SKM-1 (cell line): ENCODE measurements at regions not wholly inside any gene's neighbourhood (a gene's known extent, or its start where the extent isn't known, plus 50 kb on each side); places are given as distances from the start of the nearest gene placed in this dataset.

Source experiments
- DNase-seq: peaks from one replicate; lab custom pipeline; 2025; ENCODE audit not compliant: unreplicated experiment; lab: John Stamatoyannopoulos, UW

DNA sequence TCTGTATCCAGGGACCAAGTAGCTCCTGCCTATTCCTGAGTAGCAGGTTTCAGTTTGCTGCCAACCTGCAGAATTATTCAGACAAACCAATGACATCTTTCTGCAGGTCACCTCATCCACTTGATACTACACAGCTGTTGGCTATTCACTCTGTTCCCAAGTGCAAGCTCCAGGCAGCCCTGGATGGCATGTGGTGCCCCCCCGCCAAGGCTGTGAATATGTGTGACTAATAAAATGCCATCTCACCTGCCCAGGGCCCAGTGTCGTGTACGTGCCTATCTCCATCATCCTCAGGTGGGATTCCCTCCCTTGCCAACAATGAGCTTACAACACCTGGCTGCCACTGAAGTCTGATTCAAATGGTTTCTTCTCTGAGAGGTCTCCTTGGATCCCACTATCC lies 125.8 kb downstream of the RAB11FIP2 start:
- no peak for DNase-seq

DNA sequence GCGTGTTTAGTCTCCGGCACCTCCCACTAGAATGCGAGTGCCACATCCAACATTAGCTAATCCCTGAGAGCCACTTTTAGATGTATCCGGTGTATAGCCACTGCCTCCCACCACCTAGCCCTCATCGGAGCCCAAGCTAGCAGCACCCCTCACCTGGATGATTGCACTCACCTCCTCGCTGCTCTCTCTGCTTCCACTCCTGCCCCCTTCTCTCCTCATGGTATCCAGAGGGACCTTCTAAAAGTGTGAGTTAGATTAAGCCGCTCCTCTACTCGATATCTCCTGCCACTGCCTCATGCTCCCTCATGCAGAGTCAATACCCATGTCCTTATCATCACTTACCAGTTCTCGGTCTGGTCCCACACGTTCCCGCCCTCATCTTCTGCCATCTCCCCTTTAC lies 125.3 kb downstream of the RAB11FIP2 start:
- DNase-seq, result no peak

DNA sequence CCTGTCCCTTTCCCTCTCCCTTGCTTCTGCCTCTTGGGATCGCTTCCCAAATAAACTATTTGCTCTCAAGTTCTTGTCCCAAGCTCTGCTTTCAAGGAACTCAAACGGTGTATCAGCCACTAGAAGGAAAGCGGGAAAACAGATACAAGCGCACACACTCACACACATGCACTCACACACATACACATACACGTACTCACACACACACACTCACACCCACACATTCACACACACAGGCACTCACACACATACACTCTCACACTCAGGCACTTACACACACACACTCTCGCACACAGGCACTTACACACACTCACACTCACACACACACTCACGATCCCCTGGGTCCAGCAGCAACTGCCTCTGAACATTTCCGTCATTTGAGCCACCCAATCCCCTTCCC lies 121.9 kb downstream of the RAB11FIP2 start:
- DNase-seq, result no peak

DNA sequence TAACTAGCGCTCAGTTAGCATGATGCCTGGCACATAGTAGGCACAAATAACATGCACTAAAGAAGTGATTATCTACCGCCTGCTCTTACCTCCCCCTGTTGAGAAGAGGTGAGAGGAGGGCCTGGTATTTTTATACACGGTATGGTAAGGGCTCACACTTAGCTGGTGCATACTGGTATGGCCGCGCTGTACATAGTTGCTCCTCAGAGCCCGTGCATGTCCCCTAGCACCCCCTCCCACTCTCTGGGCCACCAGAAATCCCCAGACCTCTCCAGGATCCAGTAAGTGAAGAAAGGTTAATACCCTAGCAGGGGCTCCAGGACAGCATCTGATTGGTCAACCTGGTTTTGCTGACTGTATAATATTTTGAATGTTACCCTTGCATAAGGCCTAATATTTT lies 121.4 kb downstream of the RAB11FIP2 start:
- no peak for DNase-seq

DNA sequence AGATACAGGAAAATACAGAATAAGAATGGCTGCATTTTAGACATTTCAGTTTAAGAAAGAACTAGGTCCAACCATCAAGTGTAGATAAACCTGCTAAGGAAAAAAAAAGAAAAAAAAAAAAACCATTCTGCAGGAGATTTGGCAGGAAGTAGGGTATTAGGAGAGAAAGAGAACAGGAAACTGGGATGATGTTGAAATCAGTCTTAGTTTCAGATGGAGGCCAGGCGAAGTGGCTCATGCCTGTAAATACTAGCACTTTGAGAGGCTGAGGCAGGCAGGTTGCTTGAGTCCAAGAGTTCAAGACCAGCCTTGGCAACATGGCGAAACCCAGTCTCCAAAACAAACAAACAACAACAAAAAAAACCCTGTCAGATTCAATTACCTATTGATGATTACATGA lies 120.2 kb downstream of the RAB11FIP2 start:
- peak; percentile 4 for DNase-seq

DNA sequence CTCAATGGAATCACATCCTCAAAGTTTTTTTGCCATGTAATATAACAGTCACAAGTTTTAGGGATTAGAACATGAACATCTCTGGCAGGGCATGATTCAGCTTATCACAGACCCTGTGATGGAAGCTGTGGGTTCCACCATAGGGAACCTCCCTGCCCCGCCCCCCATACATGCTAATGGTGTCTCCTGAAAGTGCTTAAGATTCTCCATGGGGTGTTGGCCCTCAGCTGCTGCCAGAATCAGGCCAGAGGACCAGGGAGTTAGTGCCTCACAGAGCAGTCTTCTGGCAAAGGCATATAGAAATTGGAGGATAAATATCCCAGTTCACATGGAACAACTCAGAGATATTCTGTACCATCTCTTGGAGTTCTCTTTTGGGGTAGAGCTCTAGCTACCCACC lies 119.4 kb downstream of the RAB11FIP2 start:
- no peak for DNase-seq

DNA sequence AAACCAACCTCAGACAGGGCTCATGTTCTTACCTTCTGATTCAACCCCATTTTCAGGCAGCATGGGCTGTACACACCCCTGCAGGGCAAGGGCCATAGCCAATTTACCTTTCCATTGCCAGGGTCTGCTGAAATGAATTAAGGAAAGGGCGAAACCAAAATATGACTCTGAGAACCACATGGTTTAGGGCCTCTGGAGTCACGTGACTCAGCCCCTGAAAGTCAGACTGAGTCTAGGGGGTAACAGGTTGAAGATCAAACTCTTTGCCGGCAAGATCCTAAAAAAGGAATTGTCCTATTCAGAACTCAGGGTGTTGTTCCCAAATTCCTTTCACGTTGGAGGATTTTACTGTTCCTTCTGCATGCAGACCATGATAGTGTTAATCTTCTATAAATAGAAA lies 118.9 kb downstream of the RAB11FIP2 start:
- no peak for DNase-seq

DNA sequence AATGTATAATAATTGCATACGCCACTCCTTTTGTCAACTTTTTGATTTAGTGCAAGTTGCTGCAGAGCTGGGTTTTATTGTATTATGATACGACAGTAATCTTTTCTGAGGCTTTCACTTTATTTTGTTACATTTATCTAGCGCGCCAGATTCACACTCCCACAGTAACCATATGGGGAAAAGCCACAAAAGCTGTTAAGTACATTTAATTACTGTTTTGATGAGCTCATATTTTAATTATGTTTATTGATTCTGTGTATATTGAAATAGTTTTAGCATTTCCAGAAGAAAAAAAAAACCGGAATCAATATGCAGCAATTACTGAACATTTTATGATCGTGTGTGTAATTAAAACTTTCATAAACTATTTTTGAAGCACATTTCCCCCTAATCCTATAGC lies 118.5 kb downstream of the RAB11FIP2 start:
- DNase-seq, result no peak

DNA sequence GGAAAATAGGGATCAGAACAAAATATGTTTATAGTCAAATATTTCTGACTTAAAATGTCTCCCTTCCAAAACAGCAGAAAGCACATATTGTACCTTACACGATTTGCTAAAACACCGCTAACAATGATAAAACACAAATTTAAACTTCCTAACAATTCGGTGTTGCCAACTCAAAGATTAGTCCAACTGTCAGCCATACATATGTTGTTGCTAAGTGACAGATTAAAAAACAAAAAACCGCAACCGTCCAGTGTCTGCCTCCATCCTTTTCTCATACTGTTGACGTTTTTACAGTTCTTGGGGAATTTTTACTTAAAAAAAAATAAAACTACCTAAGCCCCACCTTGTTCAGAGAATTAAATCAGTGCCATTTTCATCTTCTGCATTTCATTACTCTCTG lies 118.0 kb downstream of the RAB11FIP2 start:
- no peak for DNase-seq

DNA sequence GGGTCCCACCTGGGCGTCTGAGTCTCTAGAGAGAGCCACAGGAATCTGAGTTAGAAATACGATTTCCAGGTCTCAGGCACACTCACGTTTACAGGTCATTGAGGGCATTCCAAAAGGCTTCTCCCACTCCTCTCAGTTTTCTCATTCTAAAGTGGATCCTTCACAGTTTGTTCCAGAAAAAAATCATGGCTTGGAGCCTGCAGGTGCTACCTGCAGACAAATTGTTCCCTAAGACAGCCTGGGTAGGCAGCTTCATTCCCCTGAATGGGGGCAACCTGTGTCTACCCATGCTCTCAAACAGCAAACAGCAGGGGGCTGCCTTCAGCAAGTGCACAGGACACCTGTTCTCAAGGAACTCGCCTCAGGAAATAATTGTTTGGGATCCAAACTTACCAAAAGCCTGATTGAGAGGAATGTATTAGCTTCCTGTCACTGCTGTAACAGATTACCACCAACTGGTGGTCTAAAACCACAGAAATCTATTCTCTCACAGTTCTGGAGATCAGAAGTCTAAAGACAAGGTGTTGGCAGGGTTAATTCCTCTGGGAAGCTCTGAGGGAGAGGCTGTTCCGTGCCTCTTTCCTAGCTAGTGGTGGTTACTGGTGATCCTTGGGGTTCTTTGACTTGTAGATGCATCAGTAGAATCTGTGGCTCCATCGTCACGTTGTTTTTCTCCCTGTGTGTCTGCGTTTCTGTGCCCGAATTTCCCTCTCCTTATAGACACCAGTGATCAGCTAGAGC lies 117.2 kb downstream of the RAB11FIP2 start:
- no peak for DNase-seq

DNA sequence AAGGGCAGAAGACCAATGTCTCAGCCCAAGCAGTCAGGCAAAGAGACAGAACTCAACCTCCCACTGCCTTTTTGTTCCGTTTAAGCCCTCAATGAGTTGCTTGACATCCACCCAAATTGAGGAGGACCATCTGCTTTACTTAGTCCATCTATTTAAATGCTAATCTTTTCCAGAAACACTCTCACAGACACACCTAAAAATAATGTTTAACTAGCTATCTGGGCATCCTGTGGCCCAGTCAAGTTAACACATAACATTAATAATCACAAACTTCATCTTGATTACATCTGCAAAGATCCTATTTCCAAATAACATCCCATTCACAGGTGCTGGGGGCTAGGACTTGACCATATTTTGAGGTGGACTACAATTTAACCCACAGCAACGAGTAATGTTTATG lies 115.7 kb downstream of the RAB11FIP2 start:
- no peak for DNase-seq

DNA sequence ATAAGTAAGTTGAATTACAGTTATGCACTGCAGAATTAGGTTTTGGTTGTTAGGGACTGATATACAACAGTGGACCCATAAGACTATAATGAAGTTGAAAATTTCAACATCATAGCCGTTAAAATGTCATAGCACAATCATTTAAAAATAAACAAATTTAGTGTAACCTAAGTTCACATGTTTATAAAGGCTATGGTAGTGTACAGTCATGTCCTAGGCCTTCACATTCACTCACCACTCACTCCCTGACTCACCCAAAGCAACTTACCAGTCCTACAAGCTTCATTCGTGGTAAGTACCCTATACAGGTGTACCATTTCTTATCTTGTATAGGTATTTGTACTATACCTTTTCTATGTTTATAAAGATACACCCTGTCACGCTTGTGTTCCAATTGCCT lies 113.7 kb downstream of the RAB11FIP2 start:
- DNase-seq, result no peak

DNA sequence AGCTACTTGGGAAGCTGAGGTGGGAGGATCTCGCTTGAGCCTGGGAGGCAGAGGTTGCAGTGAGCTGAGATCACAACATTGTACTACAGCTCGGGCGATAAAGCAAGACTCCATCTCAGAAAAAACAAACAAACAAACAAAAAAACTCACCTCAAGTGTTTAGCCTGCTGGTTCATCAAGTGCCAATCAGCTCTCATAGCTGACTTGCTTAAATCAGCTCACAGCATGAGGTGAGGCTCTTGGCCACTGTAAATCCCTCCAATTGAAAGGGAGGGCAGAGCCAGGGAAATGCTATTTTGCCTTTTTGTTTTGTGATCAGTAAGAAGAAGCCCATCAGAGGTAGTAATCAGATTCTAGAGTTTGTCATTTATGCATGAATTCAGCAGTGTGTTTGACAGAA lies 112.3 kb downstream of the RAB11FIP2 start:
- no peak for DNase-seq

DNA sequence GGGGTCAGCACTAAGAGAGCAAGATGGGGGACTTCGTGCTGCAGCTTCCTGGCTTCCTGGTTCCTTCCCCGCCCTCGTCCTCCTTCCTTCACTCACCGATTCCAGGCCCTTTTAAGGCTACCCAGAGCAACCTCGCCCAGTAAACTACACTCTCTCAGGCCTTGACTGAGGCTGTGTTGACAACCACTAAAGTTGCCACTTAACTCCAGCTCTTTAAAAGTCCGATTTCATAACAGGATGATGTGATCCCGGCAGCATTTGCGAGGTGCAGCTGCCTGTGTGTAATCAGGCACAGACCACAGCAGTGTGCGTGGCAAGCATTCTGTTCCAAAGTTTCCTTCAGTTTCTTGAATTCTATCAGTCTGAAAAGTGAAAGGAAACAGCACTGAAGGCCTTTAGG lies 110.6 kb downstream of the RAB11FIP2 start:
- no peak for DNase-seq

DNA sequence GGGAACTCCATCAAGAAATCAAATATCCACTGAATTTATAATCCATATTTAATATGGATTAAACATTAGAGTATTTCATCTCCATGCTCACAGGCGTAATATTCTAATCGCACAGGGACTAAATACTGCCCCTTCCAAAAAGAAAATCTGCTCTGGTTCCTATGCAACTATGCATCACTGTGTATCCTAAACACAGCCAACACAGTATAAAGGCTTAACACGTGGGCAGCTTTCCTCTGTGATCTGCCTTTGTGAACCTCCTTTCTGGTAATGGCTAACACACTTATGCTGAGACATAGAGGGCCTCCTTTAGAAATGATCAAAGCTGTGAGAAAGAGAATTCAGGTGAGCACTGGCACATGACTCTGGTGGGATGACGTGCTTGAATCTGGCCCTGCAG lies 110.2 kb downstream of the RAB11FIP2 start:
- no peak for DNase-seq

DNA sequence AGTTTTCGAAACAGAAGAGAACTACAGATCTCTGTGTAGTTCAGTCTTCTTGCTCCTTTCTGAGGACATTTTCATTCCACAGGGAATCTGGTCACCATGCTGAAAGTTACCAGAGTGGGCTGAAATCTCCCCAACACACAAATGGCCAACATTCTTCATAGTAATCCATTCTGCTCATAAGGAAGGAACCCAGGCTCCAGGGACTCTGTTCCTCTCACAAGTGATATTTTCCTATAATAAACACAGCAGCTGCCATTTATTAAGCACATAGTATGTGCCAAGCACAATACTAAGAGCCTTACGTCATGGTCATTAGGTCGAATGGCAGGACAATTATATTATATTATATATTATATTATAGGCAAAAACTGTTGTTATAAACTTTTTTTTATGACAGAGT lies 109.8 kb downstream of the RAB11FIP2 start:
- no peak for DNase-seq

DNA sequence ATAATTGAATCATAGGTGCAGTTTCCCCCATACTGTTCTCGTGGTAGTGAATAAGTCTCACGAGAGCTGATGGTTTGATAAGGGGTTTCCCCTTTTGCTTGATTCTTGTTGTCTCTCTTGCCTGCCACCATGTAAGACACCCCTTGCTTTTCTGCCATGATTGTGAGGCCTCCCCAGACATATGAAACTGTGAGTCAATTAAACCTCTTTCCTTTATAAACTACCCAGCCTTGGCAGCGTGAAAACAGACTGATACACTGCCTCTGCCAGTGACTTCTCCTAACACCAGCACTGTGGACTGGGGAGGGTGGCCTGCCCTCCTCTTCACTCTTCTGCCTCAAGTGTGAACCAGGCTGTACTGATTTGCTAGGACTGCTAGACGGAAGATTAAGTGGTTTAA lies 108.6 kb downstream of the RAB11FIP2 start:
- no peak for DNase-seq

DNA sequence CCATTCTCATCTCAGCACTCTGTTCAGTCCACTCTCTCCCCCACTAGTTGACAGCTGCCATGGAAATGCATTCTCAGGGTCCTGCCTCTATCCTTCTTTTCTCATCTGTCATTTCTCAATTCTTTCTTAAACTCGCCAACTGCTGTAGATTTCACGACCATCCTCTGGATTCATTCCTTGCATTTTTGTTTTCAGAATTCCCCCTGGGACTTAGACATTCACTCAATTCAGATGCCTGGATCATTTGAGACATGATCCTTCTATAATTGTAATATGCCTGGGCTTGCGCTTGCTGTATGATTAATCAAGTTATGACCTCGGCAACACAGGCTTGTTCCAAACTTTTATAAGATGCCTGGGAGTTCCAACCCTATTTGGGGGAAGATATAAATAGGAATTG lies 104.5 kb downstream of the RAB11FIP2 start:
- no peak for DNase-seq

DNA sequence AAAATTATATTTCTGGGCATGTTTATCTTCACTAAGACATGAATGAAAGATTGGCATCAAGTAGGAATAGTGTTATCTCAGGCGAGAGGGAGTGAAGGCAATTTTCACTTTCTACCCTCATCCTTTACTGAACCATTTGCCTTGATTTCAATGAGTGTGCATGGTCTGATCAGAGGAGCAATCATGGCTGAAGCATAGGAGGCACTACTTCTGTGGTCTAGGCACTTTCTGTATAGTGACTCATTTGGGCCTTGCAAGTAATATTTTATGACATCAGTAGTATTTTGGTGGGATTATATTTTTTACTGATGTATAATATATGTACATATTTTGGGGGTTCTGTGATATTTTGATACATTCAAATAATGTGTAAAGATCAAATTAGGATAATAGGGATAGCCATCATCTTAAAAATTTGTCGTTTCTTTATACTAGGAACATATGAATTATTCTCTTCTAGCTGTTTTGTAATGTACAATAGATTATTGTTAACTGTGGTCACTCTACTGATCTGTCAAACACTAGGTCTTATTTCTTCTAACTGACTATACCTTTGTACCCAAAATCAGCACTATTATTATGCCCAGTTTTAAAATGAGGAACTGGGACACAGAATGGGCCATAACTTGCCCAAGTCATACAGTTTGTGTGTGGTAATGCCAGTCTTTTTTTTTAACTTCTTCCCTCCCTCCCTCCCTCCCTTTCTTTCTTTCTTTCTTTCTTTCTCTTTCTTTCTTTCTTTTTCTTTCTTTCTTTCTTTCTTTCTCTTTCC lies 101.9 kb downstream of the RAB11FIP2 start:
- DNase-seq, result no peak

DNA sequence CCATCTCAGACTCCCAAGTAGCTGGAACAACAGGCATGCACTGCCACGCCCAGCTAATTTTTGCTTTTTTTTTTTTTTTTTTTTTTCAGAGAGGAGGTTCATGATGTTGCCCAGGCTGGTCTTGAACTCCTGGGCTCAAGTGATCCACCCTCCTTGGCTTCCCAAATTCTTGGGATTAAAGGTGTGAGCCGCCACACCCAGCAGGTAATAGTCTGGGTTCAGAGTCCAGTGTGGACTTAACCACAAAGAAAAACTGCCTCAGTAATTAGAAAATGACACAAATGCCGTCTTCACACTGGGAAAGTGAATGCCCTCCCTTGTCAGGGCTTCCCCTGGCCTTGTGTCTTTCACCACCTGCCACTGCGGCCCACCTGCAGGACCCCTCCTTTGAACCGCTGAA lies 101.1 kb downstream of the RAB11FIP2 start:
- no peak for DNase-seq

DNA sequence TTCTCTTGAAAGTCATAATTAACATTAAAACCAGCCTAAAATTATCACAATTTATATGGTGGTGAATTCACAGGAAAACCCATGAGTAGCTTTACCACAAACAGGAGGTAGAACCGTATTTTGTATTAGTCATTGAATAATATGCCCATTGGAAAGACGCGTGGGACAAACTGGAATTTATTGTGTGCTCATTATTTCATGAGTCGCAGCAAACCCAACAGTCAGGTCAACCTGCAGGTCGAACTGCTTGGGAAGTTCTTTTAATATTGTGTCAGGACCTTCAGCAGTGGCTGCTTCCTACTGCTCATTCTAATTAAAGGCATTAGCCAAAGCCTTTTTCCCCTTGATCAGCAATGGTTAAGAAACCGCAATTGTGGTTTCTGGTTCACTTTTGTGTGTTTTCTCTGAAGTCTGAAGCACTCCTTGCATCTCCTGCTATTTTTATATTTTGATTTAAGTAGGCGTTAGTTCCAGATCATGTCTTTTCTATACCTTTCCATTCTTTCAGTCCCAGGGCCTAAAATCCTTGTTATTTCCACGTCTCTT lies 100.1 kb downstream of the RAB11FIP2 start:
- DNase-seq, result no peak

DNA sequence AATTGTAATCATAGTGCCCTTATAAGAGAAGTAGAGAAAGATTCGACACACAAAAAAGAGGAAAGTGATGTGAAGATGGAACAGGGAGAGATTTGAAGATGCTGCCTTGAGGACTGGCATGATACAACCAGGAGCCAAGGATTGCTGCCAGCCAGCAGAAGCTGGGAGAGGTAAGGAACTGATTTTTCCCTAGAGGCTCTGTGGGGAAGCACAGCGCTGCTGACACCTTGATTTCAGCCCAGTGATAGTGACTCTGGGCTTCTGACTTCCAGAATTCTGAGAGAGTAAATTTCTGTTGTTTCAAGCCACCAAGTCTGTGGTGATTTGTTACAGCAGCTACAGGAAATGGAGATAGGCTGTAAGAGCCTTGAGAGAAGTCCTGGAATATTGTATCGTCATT lies 98.2 kb downstream of the RAB11FIP2 start:
- no peak for DNase-seq
